ENCODE measurements at regions not wholly inside any gene's neighbourhood (a gene's known extent, or its start where the extent isn't known, plus 50 kb on each side); places are given as distances from the start of the nearest gene placed in this dataset.
"Not testable (repeated sequence)": the region's sequence is repeated elsewhere in the genome, so short reads cannot be mapped to it uniquely, and the experiment has no call there.

DNA sequence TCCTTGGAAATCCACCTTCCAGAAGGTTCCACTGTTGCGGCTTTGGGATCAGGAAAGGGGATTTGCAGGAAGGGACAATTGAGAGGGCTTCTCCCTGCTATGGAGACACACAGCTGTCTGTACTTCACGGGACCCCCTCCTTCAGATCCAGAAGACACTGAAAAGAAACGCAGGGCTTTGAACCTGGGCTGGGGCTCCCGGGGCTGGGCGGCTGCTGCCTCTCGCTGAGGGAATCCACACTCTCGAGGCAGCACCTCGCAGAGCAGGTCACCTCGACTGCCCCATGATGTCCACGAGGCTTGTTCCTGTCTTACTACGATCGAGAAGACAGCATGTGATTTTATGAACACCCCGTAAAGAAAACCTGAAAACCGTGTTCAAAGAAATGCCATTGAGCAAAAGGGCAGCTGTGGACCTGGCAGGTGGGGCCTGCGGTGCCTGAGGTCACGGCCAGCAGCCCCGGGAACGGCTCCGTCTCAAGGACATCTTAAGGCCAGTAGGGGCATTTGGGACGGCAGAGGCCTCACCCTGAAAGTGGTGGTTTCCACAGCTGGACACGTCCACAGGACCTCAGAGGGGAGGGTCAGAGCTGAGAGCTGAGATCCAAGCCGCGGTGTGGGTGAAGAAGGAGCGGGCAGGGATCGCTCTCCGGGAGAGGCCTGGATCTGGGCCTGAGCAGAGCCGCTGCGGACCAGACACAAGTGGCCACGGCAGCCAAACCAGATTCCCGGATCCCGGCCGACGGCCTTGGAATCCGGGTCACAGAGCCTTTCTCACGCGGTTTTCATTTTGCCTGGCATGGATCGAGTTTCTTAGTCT, 165.7 kb downstream of the RTP5 start:
- Mint-ChIP-seq H3K9me3 (no peaks in the 10 kb centered on the region), H3K36me3 (no peaks in the 10 kb centered on the region), H3K27me3 (peaks cover 5% of the 10 kb centered on the region), H3K4me1 (ENCODE audit: low read depth) (peaks cover 33% of the 10 kb centered on the region), H3K27ac (no peak overlapping the region), H3K4me3 (no peak overlapping the region)
- POLR2A ChIA-PET, result no interaction called here
- DNase-seq, result no peak
- CTCF ChIA-PET, result no interaction called here
- intact Hi-C loops (cut with micrococcal nuclease), result no loop called here

DNA sequence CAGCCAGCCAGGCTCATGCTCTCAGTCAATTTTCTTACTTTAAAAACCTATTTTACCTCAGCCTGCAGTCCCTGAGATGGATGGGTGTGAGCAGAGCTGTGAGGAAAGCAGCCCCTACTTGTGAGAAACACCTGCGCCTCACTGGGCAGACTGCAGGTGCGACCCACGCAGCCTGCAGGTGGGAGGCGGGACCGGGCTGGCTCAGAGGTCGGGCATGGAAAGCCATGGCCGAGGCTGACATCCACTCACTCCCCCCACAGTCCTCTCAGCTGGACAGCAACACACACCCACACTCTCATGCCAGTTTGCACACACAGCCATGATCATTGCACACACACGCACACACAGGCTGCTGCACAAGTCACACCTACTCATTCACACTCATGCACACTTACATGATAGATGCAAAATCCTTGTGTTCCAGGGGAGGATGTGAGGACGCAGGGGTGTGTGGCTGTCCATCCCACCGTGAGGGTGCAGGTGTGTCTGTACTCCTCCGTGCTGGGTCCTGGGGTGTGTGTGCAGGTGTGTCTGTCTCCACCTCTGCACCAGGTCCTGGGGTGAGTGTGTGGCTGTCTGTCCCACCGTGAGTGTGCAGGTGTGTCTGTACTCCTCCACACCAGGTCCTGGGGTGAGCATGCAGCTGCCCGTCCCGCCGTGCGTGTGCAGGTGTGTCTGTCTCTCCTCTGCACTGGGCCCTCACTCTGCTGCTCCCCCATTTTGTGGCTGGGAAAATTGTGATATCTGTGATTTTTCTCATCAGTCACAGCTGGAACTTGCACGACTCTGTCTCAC, 166.5 kb downstream of the RTP5 start:
- H3K27me3 Mint-ChIP-seq, result peaks cover 5% of the 10 kb centered on the region
- ChIA-PET CTCF (no interaction called here), POLR2A (no interaction called here)
- H3K9me3 Mint-ChIP-seq, result no peaks in the 10 kb centered on the region
- DNase-seq, result no peak
- peaks cover 25% of the 10 kb centered on the region for H3K4me1 Mint-ChIP-seq (ENCODE audit: low read depth)
- intact Hi-C loops (cut with micrococcal nuclease), result no loop called here
- no peaks in the 10 kb centered on the region for H3K36me3 Mint-ChIP-seq
- H3K4me3 Mint-ChIP-seq, result no peak overlapping the region
- no peak overlapping the region for H3K27ac Mint-ChIP-seq

DNA sequence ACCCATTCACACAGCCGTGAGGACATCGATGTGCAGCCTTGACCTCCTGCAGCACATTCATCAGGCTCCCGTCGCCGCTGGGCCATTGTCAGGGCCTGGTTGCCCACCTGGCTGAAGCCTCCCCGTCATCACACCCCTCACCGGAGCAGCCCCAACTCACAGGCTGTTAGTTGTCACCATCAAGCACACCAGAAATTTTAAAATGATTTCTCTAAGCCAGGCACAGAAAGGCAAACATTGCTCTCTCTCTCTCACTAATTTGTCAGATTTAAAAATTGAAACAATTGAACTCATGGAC, 167.1 kb downstream of the RTP5 start:
- intact Hi-C loops (cut with micrococcal nuclease), result no loop called here
- H3K9me3 Mint-ChIP-seq, result no peaks in the 10 kb centered on the region
- H3K4me3 Mint-ChIP-seq, result no peak overlapping the region
- no peak overlapping the region for H3K27ac Mint-ChIP-seq
- CTCF ChIA-PET, result no interaction called here
- POLR2A ChIA-PET, result no interaction called here
- peaks cover 19% of the 10 kb centered on the region for H3K4me1 Mint-ChIP-seq (ENCODE audit: low read depth)
- DNase-seq, result no peak
- peaks cover 7% of the 10 kb centered on the region for H3K27me3 Mint-ChIP-seq
- H3K36me3 Mint-ChIP-seq, result no peaks in the 10 kb centered on the region

DNA sequence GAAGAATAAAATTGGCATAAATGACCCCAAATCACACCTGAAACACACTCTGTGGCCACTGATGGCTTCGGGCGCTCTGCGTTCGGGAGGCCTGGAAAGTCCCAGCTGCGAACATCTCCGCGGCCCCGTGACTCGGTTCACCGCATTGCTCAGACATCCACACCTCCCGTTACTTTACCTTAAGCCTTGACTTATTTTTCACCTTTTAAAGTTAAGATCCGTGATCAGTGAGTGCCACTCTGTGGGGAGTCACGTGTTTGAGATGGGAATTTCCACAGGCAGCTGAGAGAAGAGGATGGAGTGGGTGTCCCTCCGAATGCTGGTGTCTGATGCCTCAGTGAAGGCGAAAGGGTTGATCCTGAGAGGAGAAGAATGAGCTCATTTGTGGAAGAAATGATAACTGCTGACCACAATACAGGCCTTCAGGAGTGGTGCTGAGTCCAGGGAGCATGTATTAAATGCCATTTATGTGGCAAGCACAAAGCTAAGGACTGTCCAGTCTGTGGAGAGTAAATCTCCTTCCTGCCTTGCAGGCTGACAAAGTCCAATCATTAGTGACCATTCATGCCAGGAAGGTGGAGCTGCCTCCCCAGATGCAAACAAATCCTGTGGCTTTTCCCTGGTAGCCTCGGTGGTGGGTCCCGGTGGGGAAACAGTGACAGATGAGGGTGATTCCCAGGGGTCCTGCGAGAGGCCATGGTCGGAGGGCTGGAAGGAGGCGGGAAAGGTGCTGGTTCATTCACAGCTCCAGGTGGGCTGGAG, 168.8 kb downstream of the RTP5 start:
- no peaks in the 10 kb centered on the region for H3K36me3 Mint-ChIP-seq
- H3K4me1 Mint-ChIP-seq (ENCODE audit: low read depth), result peaks cover 7% of the 10 kb centered on the region
- no peak overlapping the region for H3K27ac Mint-ChIP-seq
- POLR2A ChIA-PET, result no interaction called here
- H3K9me3 Mint-ChIP-seq, result no peaks in the 10 kb centered on the region
- peak; percentile 14 for DNase-seq
- intact Hi-C loops (cut with micrococcal nuclease), result no loop called here
- peaks cover 14% of the 10 kb centered on the region for H3K27me3 Mint-ChIP-seq
- CTCF ChIA-PET, result interaction anchor here (0.7 kb wide), 1 partner anchor 16 kb away, joined by 3 read pairs; no protein-coding TSS in a partner anchor
- no peak overlapping the region for H3K4me3 Mint-ChIP-seq

DNA sequence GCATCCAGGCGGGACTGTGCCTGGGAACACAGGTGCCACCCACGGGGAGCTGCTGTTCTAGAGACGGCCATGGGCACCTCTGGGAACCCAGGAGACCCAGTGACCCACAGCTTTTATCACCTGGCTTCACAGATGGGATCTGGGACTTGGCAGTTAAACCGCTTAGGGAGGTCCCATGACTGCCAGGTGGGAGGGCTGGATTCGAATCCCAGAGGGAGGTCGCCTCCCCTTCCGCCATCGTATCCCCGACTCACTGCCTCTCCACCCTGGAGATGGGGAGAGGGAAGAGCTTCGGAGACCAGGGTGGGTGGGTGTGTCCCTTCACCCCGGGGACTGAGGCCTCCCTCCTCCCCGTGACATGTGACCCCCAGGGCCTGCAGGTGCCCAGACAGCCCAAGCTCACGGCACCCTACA, 169.4 kb downstream of the RTP5 start:
- CTCF ChIA-PET, result interaction anchor here (0.7 kb wide), 1 partner anchor 16 kb away, joined by 3 read pairs; no protein-coding TSS in a partner anchor
- Mint-ChIP-seq H3K36me3 (no peaks in the 10 kb centered on the region), H3K27ac (no peak overlapping the region), H3K4me3 (no peak overlapping the region), H3K9me3 (no peaks in the 10 kb centered on the region), H3K4me1 (ENCODE audit: low read depth) (peaks cover 7% of the 10 kb centered on the region), H3K27me3 (peaks cover 17% of the 10 kb centered on the region)
- DNase-seq, result no peak
- intact Hi-C loops (cut with micrococcal nuclease), result no loop called here
- POLR2A ChIA-PET, result no interaction called here

DNA sequence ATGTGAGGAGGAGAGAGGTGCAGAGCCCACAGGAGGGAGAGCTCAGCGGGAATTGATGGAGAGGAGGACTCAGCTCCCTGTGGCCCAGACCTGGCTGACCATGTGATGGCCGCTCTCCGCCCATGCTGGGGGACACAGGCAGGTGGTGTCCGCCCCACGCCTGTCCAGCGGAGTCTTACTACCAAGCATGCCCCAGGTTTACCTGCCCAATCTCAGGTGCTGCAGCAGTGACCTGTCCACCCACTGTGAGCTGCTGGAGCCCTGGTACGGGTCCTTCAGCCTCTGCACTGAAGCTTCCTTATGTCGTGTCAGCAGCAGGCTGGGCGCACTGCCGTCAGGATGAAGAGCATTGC, 170.8 kb downstream of the RTP5 start:
- Mint-ChIP-seq H3K36me3 (no peaks in the 10 kb centered on the region), H3K27ac (no peak overlapping the region), H3K9me3 (no peaks in the 10 kb centered on the region), H3K4me1 (ENCODE audit: low read depth) (peaks cover 5% of the 10 kb centered on the region), H3K4me3 (no peak overlapping the region), H3K27me3 (peaks cover 20% of the 10 kb centered on the region)
- ChIA-PET CTCF (no interaction called here), POLR2A (no interaction called here)
- intact Hi-C loops (cut with micrococcal nuclease), result no loop called here
- DNase-seq, result no peak

DNA sequence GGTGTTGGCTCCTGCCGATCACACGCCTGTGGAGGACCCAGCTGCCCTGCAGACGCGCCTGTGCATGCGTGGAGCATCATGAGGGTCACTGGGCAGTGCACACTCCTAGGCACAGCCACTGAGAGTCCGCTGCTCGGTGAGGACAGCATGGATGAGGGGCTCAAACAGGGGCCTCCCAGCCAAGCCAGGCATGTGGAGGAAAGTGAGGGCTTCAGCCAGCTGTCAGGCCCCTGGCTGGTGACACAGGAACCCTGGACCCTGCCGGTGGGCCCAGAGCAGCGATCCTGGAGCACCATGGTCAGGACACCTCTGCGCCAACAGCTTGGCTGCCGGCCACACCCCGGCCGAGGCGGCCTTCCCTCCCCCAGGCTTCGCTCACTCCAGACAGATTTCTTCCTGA, 171.2 kb downstream of the RTP5 start:
- no peaks in the 10 kb centered on the region for H3K9me3 Mint-ChIP-seq
- peaks cover 5% of the 10 kb centered on the region for H3K4me1 Mint-ChIP-seq (ENCODE audit: low read depth)
- no peak for DNase-seq
- POLR2A ChIA-PET, result no interaction called here
- CTCF ChIA-PET, result no interaction called here
- peaks cover 20% of the 10 kb centered on the region for H3K27me3 Mint-ChIP-seq
- H3K36me3 Mint-ChIP-seq, result no peaks in the 10 kb centered on the region
- H3K27ac Mint-ChIP-seq, result no peak overlapping the region
- intact Hi-C loops (cut with micrococcal nuclease), result no loop called here
- no peak overlapping the region for H3K4me3 Mint-ChIP-seq

DNA sequence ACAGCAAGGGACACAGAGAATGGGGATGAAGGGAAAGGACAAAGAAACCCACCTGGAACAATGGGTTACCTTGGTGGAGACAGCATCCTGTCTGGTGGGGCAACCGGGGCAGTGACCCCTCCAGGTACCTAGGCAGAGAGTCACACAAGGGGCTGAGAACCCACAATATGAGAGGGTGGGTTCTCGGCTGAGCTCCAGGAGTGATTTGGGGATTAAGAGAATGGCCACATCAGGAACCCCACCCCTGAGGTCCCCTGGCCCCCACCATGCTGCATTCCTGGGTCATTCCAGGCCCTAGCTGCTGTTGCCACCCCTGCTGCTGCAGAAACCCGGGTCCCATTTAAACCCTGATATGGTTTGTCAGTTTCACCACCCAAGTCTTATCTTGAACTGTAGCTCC, 172.3 kb downstream of the RTP5 start:
- Mint-ChIP-seq H3K4me3 (no peak overlapping the region), H3K9me3 (no peaks in the 10 kb centered on the region), H3K36me3 (no peaks in the 10 kb centered on the region), H3K4me1 (ENCODE audit: low read depth) (peaks cover 5% of the 10 kb centered on the region), H3K27ac (no peak overlapping the region), H3K27me3 (peaks cover 22% of the 10 kb centered on the region)
- DNase-seq, result no peak
- ChIA-PET POLR2A (no interaction called here), CTCF (no interaction called here)
- intact Hi-C loops (cut with micrococcal nuclease), result no loop called here

DNA sequence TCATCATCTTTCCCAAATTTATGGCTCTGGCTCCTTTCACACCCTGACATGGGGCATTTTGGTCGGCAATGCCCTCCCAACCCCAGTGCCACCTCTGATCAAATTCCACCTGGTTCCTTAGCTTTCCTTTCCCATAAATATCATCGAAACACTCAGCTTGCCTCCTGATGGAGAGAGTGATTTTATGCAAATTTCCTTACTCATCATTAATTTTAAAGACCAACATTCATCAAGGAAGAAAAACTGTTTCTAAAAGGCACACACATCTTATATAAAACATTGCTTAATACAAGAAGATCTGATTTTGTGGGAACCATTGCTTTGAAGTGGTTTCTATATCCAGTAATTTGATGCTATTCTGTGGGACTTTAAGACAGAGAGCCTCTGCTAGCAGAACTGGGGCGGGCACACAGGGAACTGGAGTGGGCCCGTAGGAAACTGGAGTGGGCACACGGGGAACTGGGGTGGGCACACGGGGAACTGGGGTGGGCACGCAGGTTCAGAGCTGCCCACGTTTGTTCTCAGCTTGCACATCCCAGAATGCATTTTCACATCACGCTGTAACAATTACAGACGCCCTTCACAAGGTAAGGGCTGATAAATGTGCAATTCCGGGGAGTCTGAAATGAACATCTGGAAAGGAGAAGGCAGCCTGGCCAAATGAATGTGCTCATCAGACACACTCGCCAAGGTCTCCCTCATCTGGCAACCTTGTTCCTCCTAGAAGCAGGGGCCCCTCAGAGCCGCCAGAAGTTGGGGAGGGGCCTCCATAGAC, 174.2 kb downstream of the RTP5 start:
- ChIA-PET CTCF (no interaction called here), POLR2A (no interaction called here)
- H3K4me1 Mint-ChIP-seq (ENCODE audit: low read depth), result no peaks in the 10 kb centered on the region
- H3K36me3 Mint-ChIP-seq, result no peaks in the 10 kb centered on the region
- H3K9me3 Mint-ChIP-seq, result no peaks in the 10 kb centered on the region
- intact Hi-C loops (cut with micrococcal nuclease), result no loop called here
- no peak overlapping the region for H3K4me3 Mint-ChIP-seq
- peaks cover 21% of the 10 kb centered on the region for H3K27me3 Mint-ChIP-seq
- H3K27ac Mint-ChIP-seq, result no peak overlapping the region
- DNase-seq, result no peak

DNA sequence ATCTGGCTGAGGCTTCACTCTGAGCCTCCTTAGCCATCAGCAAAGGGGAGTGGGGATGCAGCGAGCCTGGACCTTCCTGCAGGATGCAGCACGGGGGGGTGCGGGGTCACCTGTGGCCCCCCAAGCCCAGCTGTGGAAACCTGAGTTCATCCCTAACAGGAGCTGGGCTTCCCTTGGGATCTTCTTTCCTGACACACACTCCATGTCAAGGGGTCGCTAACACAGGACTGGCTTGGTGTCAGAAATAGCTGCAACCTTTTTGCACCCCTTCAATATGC, 174.7 kb downstream of the RTP5 start:
- Mint-ChIP-seq H3K9me3 (no peaks in the 10 kb centered on the region), H3K36me3 (no peaks in the 10 kb centered on the region), H3K27me3 (peaks cover 21% of the 10 kb centered on the region), H3K4me3 (no peak overlapping the region), H3K4me1 (ENCODE audit: low read depth) (no peaks in the 10 kb centered on the region), H3K27ac (no peak overlapping the region)
- DNase-seq, result no peak
- ChIA-PET POLR2A (no interaction called here), CTCF (no interaction called here)
- intact Hi-C loops (cut with micrococcal nuclease), result no loop called here

DNA sequence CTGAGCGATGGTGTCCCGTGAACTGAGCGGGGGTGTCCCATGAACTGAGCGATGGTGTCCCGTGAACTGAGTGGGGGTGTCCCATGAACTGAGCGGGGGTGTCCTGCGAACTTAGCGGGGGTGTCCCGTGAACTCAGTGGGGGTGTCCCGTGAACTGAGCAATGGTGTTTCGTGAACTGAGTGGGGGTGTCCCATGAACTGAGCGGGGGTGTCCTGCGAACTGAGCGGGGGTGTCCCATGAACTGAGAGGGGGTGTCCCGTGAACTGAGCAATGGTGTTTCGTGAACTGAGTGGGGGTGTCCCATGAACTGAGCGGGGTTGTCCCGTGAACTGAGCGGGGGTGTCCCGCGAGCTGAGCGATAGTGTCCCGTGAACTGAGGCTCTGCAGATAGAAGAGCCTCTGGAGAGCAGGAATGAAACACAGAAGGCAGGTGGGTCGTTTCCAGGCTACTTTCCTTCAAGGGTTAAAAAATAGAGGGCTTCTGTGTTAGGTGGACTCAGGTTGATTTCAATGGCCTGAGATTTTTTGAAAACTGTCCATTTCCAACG, 176.1 kb downstream of the RTP5 start:
- H3K9me3 Mint-ChIP-seq; H3K36me3 Mint-ChIP-seq; intact Hi-C loops (cut with micrococcal nuclease); H3K4me3 Mint-ChIP-seq; H3K27ac Mint-ChIP-seq; DNase-seq; POLR2A ChIA-PET; CTCF ChIA-PET; H3K4me1 Mint-ChIP-seq (ENCODE audit: low read depth): not testable (repeated sequence)
- peaks cover 21% of the 10 kb centered on the region for H3K27me3 Mint-ChIP-seq

DNA sequence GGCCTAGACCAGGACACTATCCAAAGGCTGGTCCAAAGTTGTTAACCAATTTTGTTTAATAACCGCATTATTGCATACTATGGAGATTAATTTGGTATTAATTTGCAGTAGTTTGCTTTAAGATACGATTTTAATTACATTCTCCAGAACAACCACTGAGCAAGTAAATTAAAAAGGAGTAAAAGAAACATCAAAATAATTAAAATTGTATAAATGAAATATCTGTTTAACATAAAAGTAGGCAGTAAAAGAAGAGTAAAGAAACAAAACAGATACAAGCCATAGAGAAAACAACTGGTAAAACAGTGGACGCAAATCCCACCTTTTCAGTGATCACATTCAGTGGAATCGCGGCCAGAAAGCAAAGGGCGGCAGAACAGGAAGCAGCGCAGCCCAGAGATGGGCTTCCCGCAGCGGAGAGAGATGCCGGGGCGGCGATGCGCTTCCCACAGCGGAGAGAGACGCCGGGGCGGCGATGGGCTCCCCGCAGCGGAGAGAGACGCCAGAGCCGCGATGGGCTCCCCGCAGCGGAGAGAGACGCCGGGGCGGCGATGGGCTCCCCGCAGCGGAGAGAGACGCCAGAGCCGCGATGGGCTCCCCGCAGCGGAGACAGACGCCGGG, 176.8 kb downstream of the RTP5 start:
- DNase-seq, result no peak
- Mint-ChIP-seq H3K4me3 (no peak overlapping the region), H3K36me3 (no peaks in the 10 kb centered on the region), H3K27me3 (peaks cover 19% of the 10 kb centered on the region), H3K9me3 (no peaks in the 10 kb centered on the region), H3K4me1 (ENCODE audit: low read depth) (no peaks in the 10 kb centered on the region), H3K27ac (no peak overlapping the region)
- ChIA-PET POLR2A (no interaction called here), CTCF (no interaction called here)
- intact Hi-C loops (cut with micrococcal nuclease), result no loop called here
